ENCODE measurements at regions not wholly inside any gene's neighbourhood (a gene's known extent, or its start where the extent isn't known, plus 50 kb on each side); places are given as distances from the start of the nearest gene placed in this dataset.

DNA sequence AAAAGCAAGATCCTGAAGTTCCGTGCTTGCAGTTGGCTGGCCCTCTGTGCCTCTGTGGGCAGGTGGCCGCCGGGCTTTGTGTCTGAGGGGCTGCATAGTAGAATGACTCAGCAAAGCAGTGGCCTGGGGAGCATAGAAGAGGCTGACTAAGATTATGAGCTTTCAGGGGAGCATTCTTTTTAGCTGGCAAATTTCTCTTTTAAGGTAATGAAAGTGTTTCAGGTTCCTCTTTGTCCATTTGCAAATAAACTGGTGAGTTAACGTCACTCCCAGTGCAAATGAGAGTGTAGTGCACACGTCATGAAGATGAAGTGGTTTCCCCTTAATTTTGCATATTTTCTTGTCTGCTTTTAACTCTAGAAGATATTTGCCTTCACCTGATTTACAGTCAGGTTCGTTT is 98.6 kb downstream of the BCL2L11 start:
- DNase-seq (ENCODE audit: low read depth in 1 of 2, low spot score in 2 of 2) = no peak
- no peak overlapping the region for H3K27ac ChIP-seq

DNA sequence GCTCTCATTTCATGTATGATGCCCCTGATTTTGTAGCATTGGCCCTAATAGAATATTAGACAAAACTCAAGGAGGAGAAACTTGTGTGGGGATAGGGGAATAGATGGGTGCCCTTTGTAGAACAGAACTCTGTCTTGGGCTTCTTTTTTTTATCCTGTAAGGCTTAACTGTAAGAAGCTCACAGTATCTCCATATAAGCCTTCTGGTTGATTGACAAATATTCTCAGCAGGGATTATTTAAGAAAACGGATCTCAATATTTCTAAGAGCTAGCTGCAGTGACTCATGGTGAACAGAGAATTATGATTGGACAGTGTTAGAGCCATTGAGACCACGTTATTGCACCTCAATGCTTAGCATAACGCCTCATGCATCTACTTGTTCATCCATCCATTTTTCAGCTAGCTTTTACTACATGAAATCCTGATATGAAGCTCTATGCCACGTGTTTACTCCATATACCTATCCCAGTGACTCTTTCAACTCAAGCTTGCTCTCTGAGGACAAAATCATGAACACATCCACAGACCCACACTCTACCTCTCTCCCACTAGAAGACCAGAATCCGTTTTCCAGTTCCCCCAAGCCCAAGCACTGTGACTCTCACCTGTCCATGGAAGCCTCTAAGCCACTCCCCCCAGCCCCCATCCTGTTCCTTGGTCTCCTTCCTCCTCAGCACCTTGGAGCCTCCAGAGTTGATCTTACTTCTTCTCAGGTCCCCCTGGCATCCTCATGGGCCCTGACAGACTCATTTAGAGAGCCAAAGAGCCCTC is 99.2 kb downstream of the BCL2L11 start:
- no peaks in the 10 kb centered on the region for H3K27me3 ChIP-seq (replicated peaks)
- no peak overlapping the region for H3K27ac ChIP-seq
- no peak for DNase-seq (ENCODE audit: low read depth in 1 of 2, low spot score in 2 of 2)
- peaks cover 16% of the 10 kb centered on the region for H3K36me3 ChIP-seq
- peaks cover 10% of the 10 kb centered on the region; the same call in 1 of the 2 replicates for H3K4me1 ChIP-seq (replicated peaks)
- H3K9me3 ChIP-seq (replicated peaks) = no peaks in the 10 kb centered on the region
- no peak overlapping the region for H3K4me3 ChIP-seq

More for the DNA sequence above, 98.6 kb downstream of the BCL2L11 start:
- Histone ChIP-seq H3K27me3 (replicated peaks) (no peaks in the 10 kb centered on the region), H3K4me1 (replicated peaks) (peaks cover 10% of the 10 kb centered on the region; the same call in 1 of the 2 replicates), H3K36me3 (peaks cover 21% of the 10 kb centered on the region), H3K9me3 (replicated peaks) (peaks cover 4% of the 10 kb centered on the region; the same call in 1 of the 2 replicates), H3K4me3 (no peak overlapping the region)

DNA sequence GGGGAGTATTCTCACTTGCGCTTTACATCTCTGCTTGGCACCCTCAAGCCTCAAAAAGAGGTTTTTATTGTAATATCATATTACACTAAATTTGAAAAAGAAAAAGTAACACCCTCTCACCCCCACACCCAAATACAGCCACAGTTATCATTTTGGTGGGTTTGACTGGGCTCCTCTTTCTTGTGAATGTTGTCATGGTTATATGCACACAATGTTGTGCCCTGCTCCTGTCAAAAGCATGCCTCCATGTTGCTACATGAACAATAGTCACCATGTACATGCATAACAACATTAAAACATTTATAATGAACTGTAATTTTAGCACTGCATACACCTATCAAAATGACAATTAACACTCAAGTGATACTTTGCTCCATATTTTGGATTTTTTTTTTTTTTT is 100.2 kb downstream of the BCL2L11 start:
- no peak overlapping the region for H3K27ac ChIP-seq

DNA sequence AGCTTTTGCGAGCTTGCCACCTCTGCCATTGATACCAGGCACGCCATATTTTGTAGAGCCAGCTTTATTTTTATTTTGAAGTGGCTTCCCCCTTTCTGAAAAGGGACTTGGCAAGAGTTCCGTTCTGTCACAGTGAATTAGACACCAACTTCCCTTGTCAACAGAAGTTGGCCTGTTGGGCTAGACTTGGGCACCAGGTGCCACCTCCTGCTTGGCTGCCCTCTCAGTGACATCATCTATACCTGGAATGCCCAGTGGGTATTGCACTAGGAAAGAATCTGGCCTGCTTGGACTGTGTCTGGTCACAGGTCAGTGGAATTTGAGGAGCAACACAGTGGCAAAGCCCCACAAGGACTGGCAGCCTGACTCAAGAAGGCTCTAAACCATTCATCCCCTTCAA is 101.0 kb downstream of the BCL2L11 start:
- Histone ChIP-seq H3K4me1 (replicated peaks) (peaks cover 10% of the 10 kb centered on the region; the same call in 1 of the 2 replicates), H3K9me3 (replicated peaks) (0 out of 2 replicates have a peak, but pooled peaks cover 3% of the 10 kb centered on the region), H3K36me3 (peaks cover 29% of the 10 kb centered on the region), H3K27me3 (replicated peaks) (no peaks in the 10 kb centered on the region), H3K4me3 (no peak overlapping the region), H3K27ac (no peak overlapping the region)
- no peak for DNase-seq (ENCODE audit: low read depth in 1 of 2, low spot score in 2 of 2)

More for the DNA sequence above, 100.2 kb downstream of the BCL2L11 start:
- Histone ChIP-seq H3K4me1 (replicated peaks) (peaks cover 10% of the 10 kb centered on the region; the same call in 1 of the 2 replicates), H3K27me3 (replicated peaks) (no peaks in the 10 kb centered on the region), H3K9me3 (replicated peaks) (0 out of 2 replicates have a peak, but pooled peaks cover 3% of the 10 kb centered on the region), H3K4me3 (no peak overlapping the region), H3K36me3 (peaks cover 22% of the 10 kb centered on the region)
- DNase-seq (ENCODE audit: low read depth in 1 of 2, low spot score in 2 of 2) = no peak

DNA sequence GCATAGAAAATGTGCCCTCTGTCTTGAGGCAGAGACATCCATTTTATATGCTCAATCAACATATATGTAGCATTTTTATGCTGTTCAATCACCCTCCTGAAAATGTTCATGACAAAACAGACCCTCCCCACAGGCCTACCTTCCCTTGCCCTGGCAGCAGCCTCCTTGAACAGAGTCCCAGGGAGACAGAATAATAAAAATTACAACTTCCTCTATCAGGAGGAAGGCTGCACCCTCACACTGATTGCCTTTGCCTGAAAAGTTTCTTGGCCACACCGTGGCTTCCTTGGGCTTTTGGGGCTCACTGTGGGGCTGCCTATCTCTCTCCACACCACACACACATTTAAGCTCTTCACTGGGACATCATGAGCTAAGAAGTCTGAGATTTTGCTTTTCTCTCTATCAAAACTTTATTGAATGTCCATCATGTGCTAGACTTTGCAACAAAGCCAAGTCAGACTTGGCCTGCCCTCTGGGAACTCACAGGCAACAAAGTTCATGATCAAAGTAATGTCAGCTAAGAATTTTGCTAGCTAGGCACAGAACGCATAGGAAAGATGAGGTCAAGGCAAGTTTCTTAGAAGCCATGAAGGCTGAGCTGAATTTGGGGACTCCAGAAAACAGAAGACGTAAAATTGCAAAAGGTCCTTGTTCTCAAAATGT is 101.6 kb downstream of the BCL2L11 start:
- Histone ChIP-seq H3K4me3 (no peak overlapping the region), H3K27ac (no peak overlapping the region), H3K4me1 (replicated peaks) (peaks cover 16% of the 10 kb centered on the region), H3K9me3 (replicated peaks) (0 out of 2 replicates have a peak, but pooled peaks cover 3% of the 10 kb centered on the region), H3K27me3 (replicated peaks) (no peaks in the 10 kb centered on the region), H3K36me3 (peaks cover 29% of the 10 kb centered on the region)
- DNase-seq (ENCODE audit: low read depth in 1 of 2, low spot score in 2 of 2) = no peak

DNA sequence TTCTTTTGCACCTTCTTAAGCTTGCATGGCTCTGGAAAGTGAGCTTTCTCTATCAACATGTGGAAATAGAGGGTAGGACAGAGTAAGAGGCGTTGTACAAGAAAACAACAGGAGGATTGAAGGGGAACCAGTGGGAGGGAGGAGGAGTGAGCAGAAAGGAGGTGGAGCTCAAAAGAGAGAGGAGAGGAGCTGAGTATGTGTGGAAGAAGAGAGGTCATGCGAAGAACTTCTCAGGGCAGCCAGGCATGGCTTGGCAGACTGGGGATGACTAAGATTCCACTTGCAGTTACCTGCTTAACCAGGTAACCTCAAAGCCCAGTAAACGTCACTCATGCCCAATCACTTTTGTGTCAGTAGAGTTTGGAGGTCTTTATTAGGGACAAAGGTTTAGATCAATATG is 105.1 kb downstream of the BCL2L11 start:
- Histone ChIP-seq H3K4me1 (replicated peaks) (peaks cover 20% of the 10 kb centered on the region), H3K4me3 (no peak overlapping the region), H3K36me3 (peaks cover 32% of the 10 kb centered on the region), H3K27ac (no peak overlapping the region), H3K27me3 (replicated peaks) (no peaks in the 10 kb centered on the region), H3K9me3 (replicated peaks) (0 out of 2 replicates have a peak, but pooled peaks cover 3% of the 10 kb centered on the region)
- no peak for DNase-seq (ENCODE audit: low read depth in 1 of 2, low spot score in 2 of 2)

DNA sequence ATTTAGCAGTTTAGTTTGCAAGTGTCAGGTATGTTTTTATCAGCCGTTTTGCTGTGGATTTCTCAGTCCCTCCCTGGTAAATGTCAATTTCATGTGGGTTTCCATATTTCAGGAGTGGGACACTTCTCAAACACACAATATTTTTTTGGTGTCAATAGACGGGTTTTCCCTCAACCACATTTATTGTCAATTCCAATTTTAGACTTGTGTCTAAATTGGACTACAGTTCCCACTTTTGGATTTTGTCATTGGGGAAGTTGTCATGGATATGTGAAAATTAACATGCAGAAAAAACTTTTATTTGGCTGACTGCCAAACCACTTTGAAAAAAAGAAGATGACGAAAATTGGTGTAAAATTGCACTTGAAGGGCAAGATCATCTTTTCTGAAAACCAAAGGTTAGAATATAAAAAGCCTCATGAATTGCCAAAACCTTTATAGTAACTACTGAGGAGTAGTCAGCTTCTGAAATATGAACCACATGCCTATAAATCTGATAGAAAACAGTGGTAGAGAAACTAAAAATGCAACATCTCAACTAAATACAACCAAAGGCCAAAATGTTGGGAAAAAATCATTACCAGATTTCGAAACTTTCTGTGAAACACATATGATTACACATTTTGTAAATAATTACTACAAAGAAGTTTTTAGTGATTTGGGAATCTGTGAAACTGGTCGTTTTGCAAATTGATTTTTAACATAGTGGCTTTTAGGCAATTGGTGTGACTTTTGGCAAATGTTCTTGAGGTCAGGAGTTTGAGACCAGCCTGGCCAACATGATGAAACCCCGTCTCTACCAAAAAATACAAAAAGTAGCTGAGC is 106.4 kb downstream of the BCL2L11 start:
- Histone ChIP-seq H3K4me1 (replicated peaks) (peaks cover 20% of the 10 kb centered on the region), H3K4me3 (no peak overlapping the region), H3K27me3 (replicated peaks) (no peaks in the 10 kb centered on the region), H3K36me3 (peaks cover 41% of the 10 kb centered on the region), H3K9me3 (replicated peaks) (0 out of 2 replicates have a peak, but pooled peaks cover 3% of the 10 kb centered on the region), H3K27ac (peak overlapping the region; percentile 18)
- peak in 1 of 2 experiments; percentile 31 for DNase-seq (ENCODE audit: low read depth in 1 of 2, low spot score in 2 of 2)

DNA sequence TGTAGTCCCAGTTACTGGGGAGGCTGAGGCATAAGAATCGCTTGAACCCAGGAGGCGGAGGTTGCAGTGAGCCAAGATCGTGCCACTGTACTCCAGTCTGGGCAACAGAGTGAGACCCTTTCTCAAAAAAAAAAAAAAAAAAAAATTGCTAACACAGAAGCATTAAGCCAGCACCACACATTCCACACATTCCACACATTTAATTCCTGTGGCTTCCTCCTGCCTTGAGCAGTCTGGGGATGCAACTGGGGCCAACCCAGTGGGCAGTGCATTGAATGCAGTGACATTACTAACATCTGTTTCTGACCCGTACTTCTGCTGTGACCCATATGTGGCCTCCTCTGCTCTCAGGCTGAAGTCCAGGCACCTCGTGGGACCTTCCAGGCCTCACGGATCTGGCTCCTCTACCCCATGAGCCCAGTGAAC is 107.0 kb downstream of the BCL2L11 start:
- peaks cover 20% of the 10 kb centered on the region for H3K4me1 ChIP-seq (replicated peaks)
- H3K27me3 ChIP-seq (replicated peaks) = no peaks in the 10 kb centered on the region
- peak overlapping the region; percentile 18 for H3K27ac ChIP-seq
- H3K9me3 ChIP-seq (replicated peaks) = 0 out of 2 replicates have a peak, but pooled peaks cover 3% of the 10 kb centered on the region
- H3K36me3 ChIP-seq = peaks cover 41% of the 10 kb centered on the region
- no peak overlapping the region for H3K4me3 ChIP-seq
- DNase-seq (ENCODE audit: low read depth in 1 of 2, low spot score in 2 of 2) = peak; percentile 83 to 87

DNA sequence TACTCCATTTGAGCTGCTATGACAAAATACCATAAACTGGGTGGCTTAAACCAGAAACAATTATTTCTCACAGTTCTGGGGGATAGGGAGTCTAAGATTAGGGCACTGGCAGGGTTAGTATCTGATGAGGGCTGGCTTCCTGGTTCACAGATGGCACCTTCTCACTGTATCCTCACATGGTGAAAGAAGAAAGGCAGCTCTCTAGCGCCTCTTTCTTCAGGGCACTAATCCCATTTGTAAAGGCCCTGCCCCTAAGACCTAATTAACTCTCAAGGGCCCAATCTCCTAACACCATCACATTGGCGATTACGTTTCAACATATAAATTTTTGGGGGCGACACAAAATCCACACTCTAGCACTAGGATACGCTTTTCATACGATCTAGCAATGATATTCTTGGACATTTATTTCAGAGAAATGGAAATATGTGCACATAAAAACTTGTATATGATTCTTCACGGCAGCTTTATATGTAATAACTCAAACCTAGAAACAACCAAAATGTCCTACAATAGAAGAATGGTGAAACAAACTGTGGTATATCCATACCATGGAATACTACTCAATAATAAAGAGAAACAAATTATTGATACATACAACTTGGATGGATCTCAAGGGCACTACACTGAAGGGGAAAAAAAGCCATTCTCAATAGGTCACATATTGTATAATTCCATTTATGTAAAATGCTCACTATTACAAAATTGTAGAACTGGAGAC is 111.0 kb downstream of the BCL2L11 start:
- no peak overlapping the region for H3K4me3 ChIP-seq
- no peak overlapping the region for H3K27ac ChIP-seq
- peaks cover 59% of the 10 kb centered on the region for H3K36me3 ChIP-seq
- no peaks in the 10 kb centered on the region for H3K27me3 ChIP-seq (replicated peaks)
- peaks cover 20% of the 10 kb centered on the region for H3K4me1 ChIP-seq (replicated peaks)
- DNase-seq (ENCODE audit: low read depth in 1 of 2, low spot score in 2 of 2) = no peak
- H3K9me3 ChIP-seq (replicated peaks) = no peaks in the 10 kb centered on the region

DNA sequence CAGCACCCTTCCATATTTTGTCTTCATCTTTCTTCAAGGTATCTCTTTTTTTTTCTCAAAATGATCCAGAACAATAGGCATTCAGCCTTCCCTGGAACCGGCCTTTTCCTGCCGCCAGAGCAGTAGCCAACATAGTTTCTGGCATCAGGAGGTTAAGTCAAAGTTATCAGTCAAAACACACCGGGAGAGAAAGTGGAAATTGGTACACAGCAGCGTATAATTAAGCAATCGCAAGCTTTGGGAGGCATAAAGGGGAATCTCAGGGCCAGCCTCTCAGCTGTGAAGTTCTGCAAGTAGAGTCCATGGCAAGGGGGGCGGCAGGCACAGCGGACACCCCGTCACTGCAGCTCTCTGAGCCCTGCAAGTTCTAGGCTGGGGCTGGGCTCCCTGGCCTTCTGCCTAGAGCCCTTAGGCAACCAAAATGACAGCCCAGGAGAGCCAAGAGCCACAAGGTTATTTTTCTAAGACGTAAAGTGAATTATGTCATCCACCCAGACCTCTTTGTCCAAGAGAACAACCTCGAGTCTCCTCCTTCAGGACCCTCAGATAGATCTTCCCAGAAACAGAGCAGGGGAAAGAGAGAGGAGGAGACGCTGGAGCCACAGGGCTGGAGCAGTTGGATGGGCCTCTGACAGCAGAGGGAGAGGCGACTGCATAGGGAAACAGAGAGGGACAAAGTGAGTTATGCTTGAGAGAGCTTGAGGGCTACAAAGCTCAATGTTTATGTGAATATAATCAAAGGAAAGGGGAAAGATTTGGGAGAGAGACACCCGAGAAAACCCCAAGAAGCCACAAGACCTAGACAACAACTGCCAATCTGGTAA is 114.7 kb downstream of the BCL2L11 start:
- Histone ChIP-seq H3K36me3 (peaks cover 79% of the 10 kb centered on the region), H3K27ac (no peak overlapping the region), H3K4me3 (no peak overlapping the region), H3K4me1 (replicated peaks) (no peaks in the 10 kb centered on the region), H3K9me3 (replicated peaks) (no peaks in the 10 kb centered on the region), H3K27me3 (replicated peaks) (no peaks in the 10 kb centered on the region)
- no peak for DNase-seq (ENCODE audit: low read depth in 1 of 2, low spot score in 2 of 2)

DNA sequence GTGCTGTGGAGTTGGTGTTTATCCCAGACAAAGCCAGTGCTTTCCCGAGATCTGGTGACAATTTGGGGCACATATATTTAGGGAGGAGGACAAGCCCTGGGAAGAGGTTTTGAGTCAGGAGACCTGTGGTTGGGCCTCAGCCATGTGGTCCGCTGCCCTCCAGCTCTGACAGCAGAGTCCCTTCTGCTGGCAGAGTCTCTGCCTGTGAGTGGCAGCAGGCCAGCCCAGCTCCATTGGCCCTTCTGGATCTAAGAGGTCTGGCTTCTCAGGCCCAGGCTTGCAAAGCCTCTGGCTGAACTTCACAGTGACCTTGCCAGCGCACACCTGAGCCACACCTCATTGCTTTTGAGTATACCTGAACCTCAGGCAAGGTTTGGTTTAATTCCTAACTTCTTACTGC is 115.3 kb downstream of the BCL2L11 start:
- peaks cover 79% of the 10 kb centered on the region for H3K36me3 ChIP-seq
- H3K4me1 ChIP-seq (replicated peaks) = no peaks in the 10 kb centered on the region
- no peak overlapping the region for H3K4me3 ChIP-seq
- DNase-seq (ENCODE audit: low read depth in 1 of 2, low spot score in 2 of 2) = no peak
- no peak overlapping the region for H3K27ac ChIP-seq
- no peaks in the 10 kb centered on the region for H3K27me3 ChIP-seq (replicated peaks)
- no peaks in the 10 kb centered on the region for H3K9me3 ChIP-seq (replicated peaks)

DNA sequence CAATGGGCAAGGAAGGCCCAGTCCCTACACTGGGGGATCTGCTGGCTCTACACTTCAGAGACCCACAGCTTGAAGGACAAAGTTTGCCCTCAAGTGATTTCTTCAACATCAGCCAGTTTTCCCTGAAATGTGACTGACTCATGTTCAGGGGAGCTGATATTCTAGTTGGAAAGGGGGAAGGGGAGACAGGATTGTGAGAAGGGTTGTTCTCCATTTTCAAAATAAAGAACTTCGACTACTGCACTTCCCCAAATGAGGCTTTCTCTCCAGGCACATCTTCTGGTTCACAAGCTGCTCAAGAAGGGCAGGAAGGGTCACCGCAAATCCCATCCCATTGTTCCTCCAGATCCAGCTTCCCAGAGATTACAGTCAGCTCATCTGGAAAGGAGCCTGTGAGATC is 117.6 kb downstream of the BCL2L11 start:
- Histone ChIP-seq H3K4me3 (no peak overlapping the region), H3K4me1 (replicated peaks) (no peaks in the 10 kb centered on the region), H3K27me3 (replicated peaks) (no peaks in the 10 kb centered on the region), H3K36me3 (peaks cover 58% of the 10 kb centered on the region), H3K9me3 (replicated peaks) (no peaks in the 10 kb centered on the region), H3K27ac (no peak overlapping the region)
- DNase-seq (ENCODE audit: low read depth in 1 of 2, low spot score in 2 of 2) = no peak

Data from SJSA1 (cell line).